ENCODE measurements at regions not wholly inside any gene's neighbourhood (a gene's known extent, or its start where the extent isn't known, plus 50 kb on each side); places are given as distances from the start of the nearest gene placed in this dataset.

- Histone ChIP-seq H2AK5ac (ENCODE audit: insufficient read length, low read length) (no peak overlapping the region), H3K79me1 (ENCODE audit: insufficient read depth, low read depth, low read length, poor library complexity, severe bottlenecking) (no peaks in the 10 kb centered on the region), H3K23ac (ENCODE audit: insufficient read length, low read depth, low read length) (no peak overlapping the region), H2BK5ac (ENCODE audit: insufficient read length, low read length) (no peak overlapping the region), H4K8ac (replicated peaks; ENCODE audit: insufficient read length, low read depth, low read length) (no peak overlapping the region), H2BK15ac (ENCODE audit: low read depth, low read length) (no peak overlapping the region), H3K4me1 (ENCODE audit: insufficient read depth, low read length) (peaks cover under 1% of the 10 kb centered on the region; the same call in 1 of the 2 replicates), H4K91ac (ENCODE audit: insufficient read length, low read depth, low read length) (no peak overlapping the region), H3K18ac (ENCODE audit: insufficient read length, low read depth, low read length) (no peak overlapping the region), H3K4ac (ENCODE audit: low read depth, low read length) (no peak overlapping the region), H3K9me3 (ENCODE audit: control insufficient read depth, low read depth, low read length) (no peaks in the 10 kb centered on the region), H2AFZ (ENCODE audit: low read length) (no peak overlapping the region), H2BK12ac (ENCODE audit: insufficient read length, low read depth, low read length) (no peak overlapping the region), H3K23me2 (ENCODE audit: insufficient read length, low read depth, low read length, poor library complexity, severe bottlenecking) (no peaks in the 10 kb centered on the region), H4K20me1 (ENCODE audit: control insufficient read depth, insufficient read depth, insufficient read length) (no peaks in the 10 kb centered on the region), H3K27ac (ENCODE audit: insufficient read length, low read depth, low read length) (no peak overlapping the region), H3K79me2 (ENCODE audit: insufficient read depth, low read length) (no peaks in the 10 kb centered on the region), H2BK20ac (ENCODE audit: low read depth, low read length, poor library complexity, severe bottlenecking) (no peak overlapping the region), H3K56ac (ENCODE audit: insufficient read length, low read depth, low read length) (no peak overlapping the region), H2BK120ac (ENCODE audit: low read depth, low read length, poor library complexity, severe bottlenecking) (no peak overlapping the region), H3K4me2 (ENCODE audit: insufficient read depth, insufficient read length, low read length) (no peak overlapping the region), H3K9ac (ENCODE audit: extremely low read depth, insufficient read length, low read length) (no peak overlapping the region), H3K27me3 (ENCODE audit: insufficient read depth, low read length) (no peaks in the 10 kb centered on the region), H3T11ph (ENCODE audit: low read length) (no peak overlapping the region), H4K5ac (ENCODE audit: insufficient read length, low read depth, low read length) (no peak overlapping the region), H3K14ac (ENCODE audit: insufficient read depth, low read length) (no peak overlapping the region)
- no peaks in the 10 kb centered on the region for H3K9me3 Mint-ChIP-seq
- peak; percentile 48; the same call in 2 of the 3 replicates for TF ChIP-seq CTCF (conservative IDR thresholded peaks at IDR 0.05)
- no peak overlapping the region for H3K27ac Mint-ChIP-seq
- no peak overlapping the region for H3K4me3 Mint-ChIP-seq
- H3K36me3 Mint-ChIP-seq (ENCODE audit: insufficient read depth in 1 of 3, low read depth in 3 of 3), result no peaks in the 10 kb centered on the region
- no peaks in the 10 kb centered on the region for H3K27me3 Mint-ChIP-seq (ENCODE audit: low read depth)
- H3K4me1 Mint-ChIP-seq, result peaks cover 10 to 11% of the 10 kb centered on the region in 2 experiments
- no peak for DNase-seq
Measured at GRCh38 chr18:64747803-64748202, 598.9 kb upstream of the LINC00305 start.
